CD14-positive monocyte (primary cell): ENCODE measurements at regions not wholly inside any gene's neighbourhood (a gene's known extent, or its start where the extent isn't known, plus 50 kb on each side); places are given as distances from the start of the nearest gene placed in this dataset.

Source experiments
- DNase-seq, 3 donors: peaks; one replicate each; pipeline ENCODE4 v3.0.0-alpha.2; 2011 to 2022
- H2AFZ ChIP-seq: 2 replicates; pipeline ENCODE4 v1.6.0; 2012; ENCODE audit warnings: mild to moderate bottlenecking, low read depth, low read length, inconsistent platforms; ENCODE audit not compliant: insufficient read depth, poor library complexity, severe bottlenecking
- H3K27ac ChIP-seq, 2 donors: 1 replicate in 1 of 2; 2 replicates in 1 of 2; pipeline ENCODE4 v1.5.1; 2012 to 2013; ENCODE audit warnings: low read length in 2 of 2, control low read depth in 1 of 2, inconsistent platforms in 1 of 2, low read depth in 1 of 2, mild to moderate bottlenecking in 1 of 2
- H3K27me3 ChIP-seq, 2 donors: one replicate each; pipeline versions ENCODE4 v1.6.0 to v1.6.1; 2011 to 2013; ENCODE audit warnings: low read length in 2 of 2; ENCODE audit not compliant: control insufficient read depth in 2 of 2, insufficient read depth in 2 of 2
- H3K36me3 ChIP-seq, 2 donors: replicated peaks in 1 of 2; 1 replicate in 1 of 2; 2 replicates in 1 of 2; pipeline versions ENCODE4 v1.5.1 to v1.6.1; 2012 to 2013; ENCODE audit warnings: low read length in 2 of 2, control low read depth in 1 of 2, inconsistent platforms in 1 of 2, mild to moderate bottlenecking in 1 of 2; ENCODE audit not compliant: insufficient read depth in 2 of 2, control insufficient read depth in 1 of 2
- H3K4me1 ChIP-seq, 2 donors: 1 replicate in 1 of 2; 2 replicates in 1 of 2; pipeline versions ENCODE4 v1.5.1 to v1.6.1; 2012 to 2013; ENCODE audit warnings: low read length in 2 of 2, control low read depth in 1 of 2, inconsistent platforms in 1 of 2, mild to moderate bottlenecking in 1 of 2, moderate library complexity in 1 of 2; ENCODE audit not compliant: insufficient read depth in 2 of 2, control insufficient read depth in 1 of 2
- H3K4me2 ChIP-seq: replicated peaks from 2 replicates; pipeline ENCODE3; 2012; ENCODE audit warnings: low read length, moderate library complexity, mild to moderate bottlenecking; ENCODE audit not compliant: poor library complexity, severe bottlenecking; ENCODE audit errors: extremely low read depth
- H3K4me3 ChIP-seq, 3 experiments: fragments of 200-600 bp in 1 of 3; sonication (generic) in 1 of 3; replicated peaks in 1 of 3; 1 replicate in 2 of 3; 2 replicates in 1 of 3; pipeline ENCODE4 v1.5.1; 2011 to 2013; ENCODE audit warnings: low read length in 3 of 3, mild to moderate bottlenecking in 3 of 3, control low read depth in 2 of 3, low read depth in 2 of 3, inconsistent platforms in 1 of 3, moderate library complexity in 1 of 3
- H3K79me2 ChIP-seq: 2 replicates; pipeline ENCODE4 v1.6.0; 2012; ENCODE audit warnings: mild to moderate bottlenecking, control low read depth, inconsistent platforms, low read length, moderate library complexity; ENCODE audit not compliant: insufficient read depth
- H3K9ac ChIP-seq: 2 replicates; pipeline ENCODE4 v1.6.0; 2017; ENCODE audit warnings: low read length, mild to moderate bottlenecking; ENCODE audit not compliant: insufficient read depth, poor library complexity, severe bottlenecking
- H3K9me3 ChIP-seq, 2 donors: replicated peaks in 1 of 2; 1 replicate in 1 of 2; 2 replicates in 1 of 2; pipeline versions ENCODE4 v1.5.1 to v1.6.1; 2012 to 2013; ENCODE audit warnings: low read length in 2 of 2, control low read depth in 1 of 2; ENCODE audit not compliant: control insufficient read depth in 1 of 2, insufficient read depth in 1 of 2
- H4K20me1 ChIP-seq: 2 replicates; pipeline ENCODE4 v1.6.0; 2012; ENCODE audit warnings: mild to moderate bottlenecking, low read length, control low read depth, moderate library complexity; ENCODE audit not compliant: insufficient read depth
- H3K27ac Mint-ChIP-seq, 7 donors: one replicate each; pipeline ENCODE4 v1.8.0; 2020; ENCODE audit warnings: mild to moderate bottlenecking in 7 of 7, mixed read lengths in 7 of 7, moderate library complexity in 6 of 7, inconsistent platforms in 2 of 7
- H3K27me3 Mint-ChIP-seq, 3 donors: one replicate each; pipeline ENCODE4 v1.8.0; 2021 to 2022; ENCODE audit warnings: low read depth in 3 of 3, mild to moderate bottlenecking in 3 of 3, mixed read lengths in 3 of 3, moderate library complexity in 3 of 3, inconsistent platforms in 1 of 3
- H3K36me3 Mint-ChIP-seq, 2 donors: one replicate each; pipeline ENCODE4 v1.8.0; 2020; ENCODE audit warnings: mixed read lengths in 2 of 2, inconsistent platforms in 1 of 2, mild to moderate bottlenecking in 1 of 2
- H3K4me1 Mint-ChIP-seq: one replicate; pipeline ENCODE4 v1.8.0; 2020; ENCODE audit warnings: mild to moderate bottlenecking, mixed read lengths
- H3K4me3 Mint-ChIP-seq, 2 donors: one replicate each; pipeline ENCODE4 v1.8.0; 2020; ENCODE audit warnings: mild to moderate bottlenecking in 2 of 2, mixed read lengths in 2 of 2, moderate library complexity in 1 of 2
- H3K9me3 Mint-ChIP-seq, 7 donors: one replicate each; pipeline ENCODE4 v1.8.0; 2020 to 2022; ENCODE audit warnings: mixed read lengths in 7 of 7, mild to moderate bottlenecking in 6 of 7, moderate library complexity in 6 of 7, inconsistent platforms in 2 of 7
- WGBS: methylation state at CpG from one replicate; pipeline ENCODE4 v1.1.5; 2013; ENCODE audit warnings: missing lambda C conversion rate; ENCODE audit not compliant: insufficient coverage; 5-methylcytosine and 5-hydroxymethylcytosine counted together
- intact Hi-C, 2 donors: fragments of 100-400 bp; cut with micrococcal nuclease; formaldehyde crosslinking; loops; one replicate each; pipeline versions ENCODE4 v1.15.0 to v1.15.1; 2023
- TF ChIP-seq, protein P1 (sequence below): fragments of 200-600 bp; IDR thresholded peaks from one replicate; pipeline ENCODE4 v1.8.0; 2022; ENCODE audit warnings: antibody characterized with exemption, mild to moderate bottlenecking

DNA sequence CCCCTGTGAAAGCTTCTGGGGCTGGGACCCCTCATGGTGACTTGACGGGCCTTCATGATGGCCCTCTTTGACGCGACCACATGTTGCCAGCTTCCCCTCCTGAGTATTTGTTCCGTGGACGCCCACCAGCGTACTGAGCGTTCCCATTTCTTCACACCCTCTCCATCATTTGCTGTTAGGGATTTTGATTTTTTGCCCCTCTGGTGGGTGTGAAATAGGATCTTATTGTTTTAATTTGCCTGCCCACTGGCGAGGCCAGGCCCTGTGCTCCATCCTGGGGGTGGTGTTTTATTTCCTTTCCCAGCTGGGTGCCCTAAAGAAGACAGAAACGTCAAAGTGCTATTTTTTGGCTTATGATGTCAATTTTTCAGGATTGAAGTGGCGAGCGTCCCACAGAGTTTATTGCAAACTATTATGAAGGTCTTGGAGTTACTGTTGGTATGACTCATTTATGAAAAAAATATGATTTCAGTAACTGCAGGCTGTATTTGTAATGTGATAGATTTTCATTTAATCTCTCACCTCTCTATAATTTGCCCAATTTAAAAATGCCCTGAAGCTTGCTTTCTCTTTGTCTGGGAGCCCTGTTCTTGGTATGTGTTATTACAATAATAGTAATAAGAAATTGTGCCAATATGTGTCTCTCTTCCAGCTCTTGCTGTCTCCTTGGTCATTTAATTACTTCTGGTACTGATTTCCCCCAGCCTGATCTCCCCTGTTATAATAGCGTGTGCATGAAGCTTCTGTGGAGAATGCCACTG, 99.6 kb downstream of the SLC25A47 start:
- H3K36me3 Mint-ChIP-seq, result peaks cover 3% of the 10 kb centered on the region in 2 donors
- H3K4me1 ChIP-seq, result peaks cover 15 to 18% of the 10 kb centered on the region in 2 donors
- H3K27me3 ChIP-seq, result no peaks in the 10 kb centered on the region
- no peaks in the 10 kb centered on the region for H3K9me3 ChIP-seq
- peaks cover 11% of the 10 kb centered on the region for H4K20me1 ChIP-seq
- H3K27ac Mint-ChIP-seq, result peak overlapping the region in 2 of 7 donors; percentile 16 to 65
- H3K4me3 Mint-ChIP-seq, result no peak overlapping the region
- peaks cover 0 to 4% (median 0%) of the 10 kb centered on the region in 3 donors for H3K27me3 Mint-ChIP-seq
- no peak overlapping the region for H3K4me2 ChIP-seq
- no peak overlapping the region for H2AFZ ChIP-seq
- no peak overlapping the region for H3K4me3 ChIP-seq
- H3K4me1 Mint-ChIP-seq, result peaks cover 20% of the 10 kb centered on the region
- no peaks in the 10 kb centered on the region for H3K9me3 Mint-ChIP-seq
- DNase-seq, result no peak
- H3K79me2 ChIP-seq, result no peaks in the 10 kb centered on the region
- TF ChIP-seq, protein P1, sequence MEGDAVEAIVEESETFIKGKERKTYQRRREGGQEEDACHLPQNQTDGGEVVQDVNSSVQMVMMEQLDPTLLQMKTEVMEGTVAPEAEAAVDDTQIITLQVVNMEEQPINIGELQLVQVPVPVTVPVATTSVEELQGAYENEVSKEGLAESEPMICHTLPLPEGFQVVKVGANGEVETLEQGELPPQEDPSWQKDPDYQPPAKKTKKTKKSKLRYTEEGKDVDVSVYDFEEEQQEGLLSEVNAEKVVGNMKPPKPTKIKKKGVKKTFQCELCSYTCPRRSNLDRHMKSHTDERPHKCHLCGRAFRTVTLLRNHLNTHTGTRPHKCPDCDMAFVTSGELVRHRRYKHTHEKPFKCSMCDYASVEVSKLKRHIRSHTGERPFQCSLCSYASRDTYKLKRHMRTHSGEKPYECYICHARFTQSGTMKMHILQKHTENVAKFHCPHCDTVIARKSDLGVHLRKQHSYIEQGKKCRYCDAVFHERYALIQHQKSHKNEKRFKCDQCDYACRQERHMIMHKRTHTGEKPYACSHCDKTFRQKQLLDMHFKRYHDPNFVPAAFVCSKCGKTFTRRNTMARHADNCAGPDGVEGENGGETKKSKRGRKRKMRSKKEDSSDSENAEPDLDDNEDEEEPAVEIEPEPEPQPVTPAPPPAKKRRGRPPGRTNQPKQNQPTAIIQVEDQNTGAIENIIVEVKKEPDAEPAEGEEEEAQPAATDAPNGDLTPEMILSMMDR, result no peak
- H3K9ac ChIP-seq, result no peak overlapping the region
- intact Hi-C loops, result no loop called here
- no peak overlapping the region for H3K27ac ChIP-seq
- WGBS, result 92% methylated on average over 4 of the region's 12 CpGs
- H3K36me3 ChIP-seq, result no peaks in the 10 kb centered on the region

DNA sequence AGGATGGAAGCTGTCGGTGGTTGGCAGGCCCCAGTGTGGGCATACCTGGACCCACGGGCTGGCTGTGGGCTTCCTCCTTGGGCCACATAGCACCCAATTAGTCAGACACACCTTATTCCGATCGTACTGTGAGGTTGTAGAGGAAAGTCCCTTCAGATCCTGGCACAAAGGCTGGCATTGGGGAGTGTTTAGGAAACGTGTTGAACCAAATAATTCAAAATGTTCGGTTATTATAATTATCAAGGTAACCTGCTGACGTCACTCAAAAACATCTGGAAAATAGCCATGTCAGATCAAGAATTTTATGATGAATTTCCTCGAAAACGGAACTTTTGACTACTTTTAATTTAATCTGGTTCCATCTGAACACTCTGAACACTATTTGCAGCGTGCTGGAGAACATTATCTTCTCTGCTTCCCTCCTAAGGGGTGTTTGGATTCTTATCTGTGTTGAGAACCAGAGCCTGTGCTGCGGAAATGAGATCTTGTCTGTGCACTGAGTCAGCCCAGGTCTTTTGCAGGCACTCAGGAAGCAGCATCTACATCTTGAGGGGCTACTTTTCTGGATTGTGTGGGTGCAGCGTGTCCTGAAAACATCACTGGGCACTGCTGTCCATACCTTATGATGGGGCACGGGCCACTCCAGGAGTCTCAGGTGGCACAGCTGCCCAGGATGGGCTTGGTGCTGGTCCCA, 100.3 kb downstream of the SLC25A47 start:
- H3K27me3 Mint-ChIP-seq, result peaks cover 0 to 4% (median 0%) of the 10 kb centered on the region in 3 donors
- H3K36me3 Mint-ChIP-seq, result peaks cover 6 to 8% of the 10 kb centered on the region in 2 donors
- H3K27me3 ChIP-seq, result no peaks in the 10 kb centered on the region
- H3K27ac ChIP-seq, result no peak overlapping the region
- no peaks in the 10 kb centered on the region for H3K79me2 ChIP-seq
- no peak for DNase-seq
- H3K4me1 Mint-ChIP-seq, result peaks cover 27% of the 10 kb centered on the region
- peaks cover 20 to 25% of the 10 kb centered on the region in 2 donors for H3K4me1 ChIP-seq
- peaks cover 11% of the 10 kb centered on the region for H4K20me1 ChIP-seq
- H3K4me2 ChIP-seq, result no peak overlapping the region
- intact Hi-C loops, result no loop called here
- no peak overlapping the region for H2AFZ ChIP-seq
- WGBS, result 99% methylated on average over 8 of the region's 13 CpGs
- H3K27ac Mint-ChIP-seq, result peak overlapping the region in 2 of 7 donors; percentile 16 to 25
- TF ChIP-seq, protein P1, result no peak
- no peak overlapping the region for H3K4me3 ChIP-seq
- no peaks in the 10 kb centered on the region for H3K9me3 ChIP-seq
- H3K9me3 Mint-ChIP-seq, result no peaks in the 10 kb centered on the region
- no peak overlapping the region for H3K9ac ChIP-seq
- H3K4me3 Mint-ChIP-seq, result no peak overlapping the region
- H3K36me3 ChIP-seq, result no peaks in the 10 kb centered on the region
